HepG2 (cell line): ENCODE measurements at regions not wholly inside any gene's neighbourhood (a gene's known extent, or its start where the extent isn't known, plus 50 kb on each side); places are given as distances from the start of the nearest gene placed in this dataset.

Experiments used
- ATAC-seq: fragments of 200-7000 bp; cut with Tn5 transposase; 3 replicates; pipeline ENCODE4 v1.9.1; 2020; ENCODE audit warnings: mild to moderate bottlenecking, moderate library complexity
- BruUV-seq: library from RNA; stranded (reverse); fragments of 400-500 nt; replicated peaks from 2 replicates; lab custom pipeline; 2021; lab: Mats Ljungman, UMichigan
- CTCF ChIA-PET: fragments of 300-600 bp; formaldehyde crosslinking; extraction: SDS; loops from one replicate; lab custom pipeline; 2021; ENCODE audit warnings: low total read pairs, inconsistent platforms, low intra/inter-chr PET ratio; lab: Yijun Ruan, JAX
- POLR2A ChIA-PET: fragments of 350-600 bp; sonication (Branson Sonifier 250); formaldehyde crosslinking; loops from one replicate; lab custom pipeline; 2020; ENCODE audit warnings: antibody characterized with exemption, inconsistent platforms; lab: Yijun Ruan, JAX
- DNase-seq: peaks from one replicate; pipeline ENCODE4 v3.0.0-alpha.2; 2015; ENCODE audit warnings: low spot score
- FAIRE-seq: peaks from 3 replicates; lab custom pipeline; 2011; peaks lifted over from hg19 to GRCh38; lab: Jason Lieb, UNC
- H2AFZ ChIP-seq: one replicate; pipeline ENCODE4 v1.6.1; 2011; ENCODE audit warnings: low read length, inconsistent platforms
- H3K27ac ChIP-seq: fragments of 300-600 bp; 3 replicates; pipeline ENCODE4 v1.8.0; 2011; ENCODE audit warnings: mixed run types, mild to moderate bottlenecking, mixed read lengths, low read length, inconsistent platforms; ENCODE audit not compliant: insufficient read depth; ENCODE audit errors: extremely low read length
- H3K27me3 ChIP-seq, 2 experiments: fragments of 200-600 bp in 1 of 2; 2 replicates in 1 of 2; 3 replicates in 1 of 2; pipeline versions ENCODE4 v1.6.0 to v1.8.0; 2011; ENCODE audit warnings: low read length in 2 of 2, mild to moderate bottlenecking in 2 of 2, moderate library complexity in 2 of 2, inconsistent platforms in 1 of 2; ENCODE audit not compliant: insufficient read depth in 2 of 2, control insufficient read depth in 1 of 2
- H3K36me3 ChIP-seq, 2 experiments: fragments of 200-600 bp in 1 of 2; replicated peaks in 1 of 2; 2 replicates in 1 of 2; 3 replicates in 1 of 2; pipeline versions ENCODE4 v1.5.1 to v1.8.0; 2011; ENCODE audit warnings: low read length in 2 of 2, inconsistent platforms in 1 of 2; ENCODE audit not compliant: insufficient read depth in 2 of 2, control insufficient read depth in 1 of 2
- H3K4me1 ChIP-seq: 2 replicates; pipeline ENCODE4 v1.5.1; 2012; ENCODE audit warnings: low read length, inconsistent platforms; ENCODE audit not compliant: insufficient read depth
- H3K4me2 ChIP-seq: 2 replicates; pipeline ENCODE4 v1.6.0; 2011; ENCODE audit warnings: low read depth, low read length, inconsistent platforms
- H3K4me3 ChIP-seq, 3 experiments: fragments of 200-600 bp in 1 of 3; sonication (generic), shearing (Covaris generic) in 1 of 3; replicated peaks in 1 of 3; 2 replicates each; pipeline ENCODE4 v1.5.1; 2011 to 2016; ENCODE audit warnings: low read length in 3 of 3, inconsistent platforms in 2 of 3, low read depth in 2 of 3, mild to moderate bottlenecking in 2 of 3, control low read depth in 1 of 3, mixed read lengths in 1 of 3; ENCODE audit not compliant: insufficient read depth in 1 of 3
- H3K79me2 ChIP-seq: one replicate; pipeline ENCODE4 v1.6.1; 2011; ENCODE audit warnings: low read length, inconsistent platforms; ENCODE audit not compliant: insufficient read depth
- H3K9ac ChIP-seq: 2 replicates; pipeline ENCODE4 v1.6.0; 2011; ENCODE audit warnings: mild to moderate bottlenecking, low read depth, low read length, inconsistent platforms; ENCODE audit not compliant: insufficient read depth
- H3K9me3 ChIP-seq: 2 replicates; pipeline ENCODE4 v1.5.1; 2012; ENCODE audit warnings: mild to moderate bottlenecking, low read length
- H4K20me1 ChIP-seq: 2 replicates; pipeline ENCODE4 v1.6.0; 2011; ENCODE audit warnings: inconsistent platforms, mild to moderate bottlenecking, low read length, moderate library complexity; ENCODE audit not compliant: insufficient read depth
- BCL6 ChIP-seq: IDR thresholded peaks from 2 replicates; pipeline ENCODE4 v1.6.1; 2016; ENCODE audit warnings: missing genetic modification reagents, missing compliant biosample characterization
- CREB1 ChIP-seq, 2 experiments: fragments of 450-650 bp in 1 of 2; IDR thresholded peaks; 2 replicates each; pipeline ENCODE4 v1.6.1; 2016 to 2017; ENCODE audit warnings: control low read depth in 1 of 2, mild to moderate bottlenecking in 1 of 2, missing compliant biosample characterization in 1 of 2, missing genetic modification characterization in 1 of 2
- MYNN ChIP-seq: sonication (generic); formaldehyde crosslinking; IDR thresholded peaks from 2 replicates; pipeline ENCODE4 v1.4.0; 2020; ENCODE audit warnings: mild to moderate bottlenecking, low read depth, missing genetic modification reagents
- SMARCE1 ChIP-seq: fragments of 450-650 bp; IDR thresholded peaks from 2 replicates; pipeline ENCODE4 v1.6.1; 2017; ENCODE audit warnings: borderline replicate concordance
- ZBTB2 ChIP-seq: sonication (generic); formaldehyde crosslinking; IDR thresholded peaks from 2 replicates; pipeline ENCODE4 v1.8.0; 2022; ENCODE audit warnings: low read depth, missing genetic modification reagents
- ZNF496 ChIP-seq: sonication (generic); formaldehyde crosslinking; IDR thresholded peaks from 2 replicates; pipeline ENCODE4 v1.8.1; 2023; ENCODE audit warnings: mild to moderate bottlenecking, moderate library complexity, missing genetic modification reagents; ENCODE audit not compliant: insufficient replicate concordance
- ZNF501 ChIP-seq: sonication (generic); formaldehyde crosslinking; IDR thresholded peaks from 2 replicates; pipeline ENCODE4 v1.5.1; 2020; ENCODE audit warnings: mild to moderate bottlenecking, moderate library complexity, missing genetic modification reagents
- ZNF616 ChIP-seq: sonication (generic); formaldehyde crosslinking; IDR thresholded peaks from 2 replicates; pipeline ENCODE4 v1.5.0; 2020; ENCODE audit warnings: low read depth, mild to moderate bottlenecking, missing genetic modification reagents
- ZNF740 ChIP-seq: sonication (generic); formaldehyde crosslinking; IDR thresholded peaks from 2 replicates; pipeline ENCODE4 v1.4.0; 2020; ENCODE audit warnings: missing genetic modification reagents
- WGBS: methylation state at CpG from one replicate; pipeline ENCODE4 v1.1.6; 2017; ENCODE audit warnings: low lambda C conversion rate; 5-methylcytosine and 5-hydroxymethylcytosine counted together
- in situ Hi-C: cut with HindIII; loops from 2 replicates; pipeline ENCODE4 v1.10.0; 2017; ENCODE audit warnings: low pct_unique_long_range_greater_than_20kb; ENCODE audit not compliant: extremely low pct_ligation_motif_present
- intact Hi-C: fragments of 100-400 bp; cut with micrococcal nuclease; formaldehyde crosslinking; loops from one replicate; pipeline ENCODE4 v1.10.0; 2022; ENCODE audit not compliant: unreplicated experiment
- TF ChIP-seq, protein P1 (sequence below): sonication (generic); formaldehyde crosslinking; IDR thresholded peaks from 2 replicates; pipeline ENCODE4 v1.4.0; 2020; ENCODE audit warnings: mild to moderate bottlenecking, missing genetic modification reagents
- TF ChIP-seq, protein P2 (sequence below): sonication (generic); formaldehyde crosslinking; conservative IDR thresholded peaks from 2 replicates; pipeline ENCODE4 v1.8.0; 2022; ENCODE audit warnings: mild to moderate bottlenecking, moderate library complexity, missing genetic modification reagents
- TF ChIP-seq, protein P3 (sequence below), 2 experiments: sonication (generic) in 1 of 2; formaldehyde crosslinking in 1 of 2; IDR thresholded peaks; 2 replicates each; pipeline versions ENCODE4 v1.5.1 to v1.6.1; 2011 to 2020; ENCODE audit warnings: borderline replicate concordance in 1 of 2, low read depth in 1 of 2, low read length in 1 of 2, mild to moderate bottlenecking in 1 of 2, missing genetic modification reagents in 1 of 2, moderate library complexity in 1 of 2
- TF ChIP-seq, protein P4 (sequence below): fragments of 450-650 bp; IDR thresholded peaks from 2 replicates; pipeline ENCODE4 v1.6.1; 2017; ENCODE audit warnings: mild to moderate bottlenecking
- TF ChIP-seq, protein P5 (sequence below): sonication (generic); formaldehyde crosslinking; IDR thresholded peaks from 2 replicates; pipeline ENCODE4 v1.9.0; 2021; ENCODE audit warnings: missing genetic modification reagents, mild to moderate bottlenecking, borderline replicate concordance

DNA sequence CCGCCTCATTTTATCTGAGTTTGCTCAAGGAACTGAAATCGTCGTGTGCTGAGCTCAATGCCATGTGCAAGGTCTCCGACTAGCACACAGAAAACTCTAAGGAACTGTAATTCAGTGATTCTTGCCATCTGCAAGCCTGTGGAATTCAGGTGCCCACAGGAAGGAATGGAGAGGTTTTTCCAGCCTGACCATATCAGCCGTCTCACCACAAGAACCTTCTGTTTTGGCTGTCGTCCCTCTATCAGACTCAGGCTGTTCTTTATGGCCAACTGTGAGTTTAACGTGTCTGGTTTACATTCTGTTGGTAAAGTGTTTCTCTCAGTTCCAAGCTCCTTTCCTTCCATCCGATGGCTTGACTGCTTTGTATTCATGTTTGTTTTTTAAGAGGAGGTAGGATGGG lies 293.5 kb downstream of the SPRY2 start:
- Histone ChIP-seq H3K9ac (no peak overlapping the region), H3K4me3 (no peak overlapping the region), H3K79me2 (no peaks in the 10 kb centered on the region), H3K27ac (no peak overlapping the region), H3K36me3 (no peaks in the 10 kb centered on the region), H4K20me1 (no peaks in the 10 kb centered on the region), H3K4me1 (no peaks in the 10 kb centered on the region), H3K27me3 (no peaks in the 10 kb centered on the region), H2AFZ (no peak overlapping the region), H3K9me3 (no peaks in the 10 kb centered on the region), H3K4me2 (no peak overlapping the region)
- POLR2A ChIA-PET = no interaction called here
- BruUV-seq = no TSS peak
- intact Hi-C loops = no loop called here
- in situ Hi-C loops = no loop called here
- DNase-seq (no peak), FAIRE-seq (no peak), ATAC-seq (no peak)
- 9% methylated on average over 8 of the region's 8 CpGs for WGBS
- CTCF ChIA-PET = no interaction called here
- TF ChIP-seq CREB1 (IDR thresholded peaks at IDR 0.05) (no peak), CREB1 (CRISPR knock-in tag; IDR thresholded peaks at IDR 0.05) (no peak), SMARCE1 (no peak), ZNF501 (no peak), MYNN (CRISPR knock-in tag) (no peak), ZNF496 (CRISPR knock-in tag) (no peak), ZNF616 (no peak), BCL6 (CRISPR knock-in tag) (no peak), ZBTB2 (CRISPR knock-in tag) (no peak), ZNF740 (CRISPR knock-in tag) (no peak)
- TF ChIP-seq, protein P1, sequence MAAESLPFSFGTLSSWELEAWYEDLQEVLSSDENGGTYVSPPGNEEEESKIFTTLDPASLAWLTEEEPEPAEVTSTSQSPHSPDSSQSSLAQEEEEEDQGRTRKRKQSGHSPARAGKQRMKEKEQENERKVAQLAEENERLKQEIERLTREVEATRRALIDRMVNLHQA (CRISPR knock-in tag) = no peak
- TF ChIP-seq, protein P2, sequence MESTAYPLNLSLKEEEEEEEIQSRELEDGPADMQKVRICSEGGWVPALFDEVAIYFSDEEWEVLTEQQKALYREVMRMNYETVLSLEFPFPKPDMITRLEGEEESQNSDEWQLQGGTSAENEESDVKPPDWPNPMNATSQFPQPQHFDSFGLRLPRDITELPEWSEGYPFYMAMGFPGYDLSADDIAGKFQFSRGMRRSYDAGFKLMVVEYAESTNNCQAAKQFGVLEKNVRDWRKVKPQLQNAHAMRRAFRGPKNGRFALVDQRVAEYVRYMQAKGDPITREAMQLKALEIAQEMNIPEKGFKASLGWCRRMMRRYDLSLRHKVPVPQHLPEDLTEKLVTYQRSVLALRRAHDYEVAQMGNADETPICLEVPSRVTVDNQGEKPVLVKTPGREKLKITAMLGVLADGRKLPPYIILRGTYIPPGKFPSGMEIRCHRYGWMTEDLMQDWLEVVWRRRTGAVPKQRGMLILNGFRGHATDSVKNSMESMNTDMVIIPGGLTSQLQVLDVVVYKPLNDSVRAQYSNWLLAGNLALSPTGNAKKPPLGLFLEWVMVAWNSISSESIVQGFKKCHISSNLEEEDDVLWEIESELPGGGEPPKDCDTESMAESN (CRISPR knock-in tag) = no peak
- TF ChIP-seq, protein P3, sequence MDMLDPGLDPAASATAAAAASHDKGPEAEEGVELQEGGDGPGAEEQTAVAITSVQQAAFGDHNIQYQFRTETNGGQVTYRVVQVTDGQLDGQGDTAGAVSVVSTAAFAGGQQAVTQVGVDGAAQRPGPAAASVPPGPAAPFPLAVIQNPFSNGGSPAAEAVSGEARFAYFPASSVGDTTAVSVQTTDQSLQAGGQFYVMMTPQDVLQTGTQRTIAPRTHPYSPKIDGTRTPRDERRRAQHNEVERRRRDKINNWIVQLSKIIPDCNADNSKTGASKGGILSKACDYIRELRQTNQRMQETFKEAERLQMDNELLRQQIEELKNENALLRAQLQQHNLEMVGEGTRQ (IDR thresholded peaks at IDR 0.05; ENCODE audit: low read depth, low read length) = no peak
- TF ChIP-seq, protein P3 (CRISPR knock-in tag; IDR thresholded peaks at IDR 0.05; ENCODE audit: borderline replicate concordance) = no peak
- TF ChIP-seq, protein P4, sequence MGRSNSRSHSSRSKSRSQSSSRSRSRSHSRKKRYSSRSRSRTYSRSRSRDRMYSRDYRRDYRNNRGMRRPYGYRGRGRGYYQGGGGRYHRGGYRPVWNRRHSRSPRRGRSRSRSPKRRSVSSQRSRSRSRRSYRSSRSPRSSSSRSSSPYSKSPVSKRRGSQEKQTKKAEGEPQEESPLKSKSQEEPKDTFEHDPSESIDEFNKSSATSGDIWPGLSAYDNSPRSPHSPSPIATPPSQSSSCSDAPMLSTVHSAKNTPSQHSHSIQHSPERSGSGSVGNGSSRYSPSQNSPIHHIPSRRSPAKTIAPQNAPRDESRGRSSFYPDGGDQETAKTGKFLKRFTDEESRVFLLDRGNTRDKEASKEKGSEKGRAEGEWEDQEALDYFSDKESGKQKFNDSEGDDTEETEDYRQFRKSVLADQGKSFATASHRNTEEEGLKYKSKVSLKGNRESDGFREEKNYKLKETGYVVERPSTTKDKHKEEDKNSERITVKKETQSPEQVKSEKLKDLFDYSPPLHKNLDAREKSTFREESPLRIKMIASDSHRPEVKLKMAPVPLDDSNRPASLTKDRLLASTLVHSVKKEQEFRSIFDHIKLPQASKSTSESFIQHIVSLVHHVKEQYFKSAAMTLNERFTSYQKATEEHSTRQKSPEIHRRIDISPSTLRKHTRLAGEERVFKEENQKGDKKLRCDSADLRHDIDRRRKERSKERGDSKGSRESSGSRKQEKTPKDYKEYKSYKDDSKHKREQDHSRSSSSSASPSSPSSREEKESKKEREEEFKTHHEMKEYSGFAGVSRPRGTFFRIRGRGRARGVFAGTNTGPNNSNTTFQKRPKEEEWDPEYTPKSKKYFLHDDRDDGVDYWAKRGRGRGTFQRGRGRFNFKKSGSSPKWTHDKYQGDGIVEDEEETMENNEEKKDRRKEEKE = no peak
- TF ChIP-seq, protein P5, sequence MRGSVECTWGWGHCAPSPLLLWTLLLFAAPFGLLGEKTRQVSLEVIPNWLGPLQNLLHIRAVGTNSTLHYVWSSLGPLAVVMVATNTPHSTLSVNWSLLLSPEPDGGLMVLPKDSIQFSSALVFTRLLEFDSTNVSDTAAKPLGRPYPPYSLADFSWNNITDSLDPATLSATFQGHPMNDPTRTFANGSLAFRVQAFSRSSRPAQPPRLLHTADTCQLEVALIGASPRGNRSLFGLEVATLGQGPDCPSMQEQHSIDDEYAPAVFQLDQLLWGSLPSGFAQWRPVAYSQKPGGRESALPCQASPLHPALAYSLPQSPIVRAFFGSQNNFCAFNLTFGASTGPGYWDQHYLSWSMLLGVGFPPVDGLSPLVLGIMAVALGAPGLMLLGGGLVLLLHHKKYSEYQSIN (CRISPR knock-in tag) = no peak
